Neutrophil (primary cell): ENCODE measurements at regions not wholly inside any gene's neighbourhood (a gene's known extent, or its start where the extent isn't known, plus 50 kb on each side); places are given as distances from the start of the nearest gene placed in this dataset.
"Not testable (repeated sequence)": the region's sequence is repeated elsewhere in the genome, so short reads cannot be mapped to it uniquely, and the experiment has no call there.

Experiments
- H3K27ac ChIP-seq: fragments of 200-600 bp; sonication (generic); 2 replicates; pipeline ENCODE4 v1.5.1; 2016; ENCODE audit warnings: mild to moderate bottlenecking, moderate library complexity
- H3K27me3 ChIP-seq: fragments of 200-600 bp; sonication (generic); 2 replicates; pipeline ENCODE4 v1.6.0; 2016; ENCODE audit warnings: mild to moderate bottlenecking
- H3K36me3 ChIP-seq: fragments of 200-600 bp; sonication (generic); 2 replicates; pipeline ENCODE4 v1.5.1; 2017
- H3K4me1 ChIP-seq, 2 experiments: fragments of 200-600 bp in 1 of 2; sonication (generic) in 1 of 2; 1 replicate in 1 of 2; 2 replicates in 1 of 2; pipeline versions ENCODE4 v1.5.1 to v1.6.1; 2013 to 2016; ENCODE audit warnings: low read depth in 1 of 2, low read length in 1 of 2, mild to moderate bottlenecking in 1 of 2, moderate library complexity in 1 of 2; ENCODE audit not compliant: control insufficient read depth in 1 of 2, insufficient read depth in 1 of 2
- H3K4me3 ChIP-seq, 2 experiments: fragments of 200-600 bp in 1 of 2; sonication (generic) in 1 of 2; 1 replicate in 1 of 2; 2 replicates in 1 of 2; pipeline ENCODE4 v1.5.1; 2013 to 2016; ENCODE audit warnings: low read depth in 1 of 2, low read length in 1 of 2, mild to moderate bottlenecking in 1 of 2, moderate library complexity in 1 of 2
- H3K9me3 ChIP-seq: fragments of 200-600 bp; sonication (generic); 2 replicates; pipeline ENCODE4 v1.5.1; 2016
- TF ChIP-seq, protein P1 (sequence below): fragments of 200-600 bp; sonication (generic); IDR thresholded peaks from 2 replicates; pipeline ENCODE4 v1.5.1; 2016; ENCODE audit warnings: antibody characterized with exemption

DNA sequence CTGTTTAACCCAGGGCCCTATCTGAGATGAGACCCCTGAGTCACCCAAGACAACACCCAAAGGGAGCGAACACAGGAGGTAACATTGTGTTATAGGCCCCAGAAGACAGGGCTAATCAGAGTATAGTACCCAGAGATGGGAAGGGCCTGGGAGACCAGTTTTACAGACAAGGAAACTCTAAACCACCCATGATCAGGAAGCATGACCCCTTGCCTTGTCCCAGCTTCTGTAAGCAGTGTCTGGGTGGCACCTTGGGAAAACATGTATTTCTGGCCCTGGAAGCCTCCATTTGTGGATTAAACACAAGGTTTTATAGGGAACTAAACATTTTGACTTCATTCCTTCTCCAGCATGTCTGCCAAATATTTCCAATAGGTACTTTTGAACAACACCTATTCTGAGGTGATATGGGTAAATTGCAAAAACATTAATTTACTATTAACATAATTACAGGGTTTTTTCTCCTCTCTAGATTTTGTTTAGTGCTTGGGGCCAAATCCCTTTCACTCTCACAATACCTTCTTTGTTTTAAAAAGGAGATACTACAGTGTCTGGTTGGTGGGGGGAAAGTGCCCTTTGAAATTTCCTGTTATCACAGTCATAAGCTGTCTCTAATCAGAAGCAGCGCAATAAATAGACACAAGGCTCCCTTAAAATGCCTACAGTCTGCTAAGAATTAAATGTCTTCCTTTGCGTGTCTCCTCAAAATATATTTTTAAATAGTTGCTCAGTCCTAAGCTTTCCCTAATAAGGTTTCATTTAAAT, 341.1 kb downstream of the BCL11A start:
- Histone ChIP-seq H3K4me3 (no peak overlapping the region), H3K27me3 (no peaks in the 10 kb centered on the region), H3K4me1 (peaks cover 6 to 9% of the 10 kb centered on the region in 2 experiments), H3K36me3 (no peaks in the 10 kb centered on the region), H3K9me3 (no peaks in the 10 kb centered on the region), H3K27ac (no peak overlapping the region)
- TF ChIP-seq, protein P1, sequence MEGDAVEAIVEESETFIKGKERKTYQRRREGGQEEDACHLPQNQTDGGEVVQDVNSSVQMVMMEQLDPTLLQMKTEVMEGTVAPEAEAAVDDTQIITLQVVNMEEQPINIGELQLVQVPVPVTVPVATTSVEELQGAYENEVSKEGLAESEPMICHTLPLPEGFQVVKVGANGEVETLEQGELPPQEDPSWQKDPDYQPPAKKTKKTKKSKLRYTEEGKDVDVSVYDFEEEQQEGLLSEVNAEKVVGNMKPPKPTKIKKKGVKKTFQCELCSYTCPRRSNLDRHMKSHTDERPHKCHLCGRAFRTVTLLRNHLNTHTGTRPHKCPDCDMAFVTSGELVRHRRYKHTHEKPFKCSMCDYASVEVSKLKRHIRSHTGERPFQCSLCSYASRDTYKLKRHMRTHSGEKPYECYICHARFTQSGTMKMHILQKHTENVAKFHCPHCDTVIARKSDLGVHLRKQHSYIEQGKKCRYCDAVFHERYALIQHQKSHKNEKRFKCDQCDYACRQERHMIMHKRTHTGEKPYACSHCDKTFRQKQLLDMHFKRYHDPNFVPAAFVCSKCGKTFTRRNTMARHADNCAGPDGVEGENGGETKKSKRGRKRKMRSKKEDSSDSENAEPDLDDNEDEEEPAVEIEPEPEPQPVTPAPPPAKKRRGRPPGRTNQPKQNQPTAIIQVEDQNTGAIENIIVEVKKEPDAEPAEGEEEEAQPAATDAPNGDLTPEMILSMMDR = no peak

DNA sequence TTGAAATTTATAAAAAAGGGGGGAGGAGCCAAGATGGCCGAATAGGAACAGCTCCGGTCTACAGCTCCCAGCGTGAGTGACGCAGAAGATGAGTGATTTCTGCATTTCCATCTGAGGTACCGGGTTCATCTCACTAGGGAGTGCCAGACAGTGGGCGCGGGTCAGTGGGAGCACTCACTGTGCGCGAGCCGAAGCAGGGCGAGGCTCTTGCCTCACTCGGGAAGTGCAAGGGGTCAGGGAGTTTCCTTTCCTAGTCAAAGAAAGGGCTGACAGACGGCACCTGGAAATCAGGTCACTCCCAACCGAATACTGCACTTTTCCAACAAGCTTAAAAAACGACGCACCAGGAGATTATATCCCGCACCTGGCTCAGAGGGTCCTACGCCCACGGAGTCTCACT, 364.4 kb downstream of the BCL11A start:
- not testable (repeated sequence) for H3K36me3 ChIP-seq, H3K9me3 ChIP-seq, H3K4me3 ChIP-seq, H3K4me1 ChIP-seq, H3K27me3 ChIP-seq, H3K27ac ChIP-seq

DNA sequence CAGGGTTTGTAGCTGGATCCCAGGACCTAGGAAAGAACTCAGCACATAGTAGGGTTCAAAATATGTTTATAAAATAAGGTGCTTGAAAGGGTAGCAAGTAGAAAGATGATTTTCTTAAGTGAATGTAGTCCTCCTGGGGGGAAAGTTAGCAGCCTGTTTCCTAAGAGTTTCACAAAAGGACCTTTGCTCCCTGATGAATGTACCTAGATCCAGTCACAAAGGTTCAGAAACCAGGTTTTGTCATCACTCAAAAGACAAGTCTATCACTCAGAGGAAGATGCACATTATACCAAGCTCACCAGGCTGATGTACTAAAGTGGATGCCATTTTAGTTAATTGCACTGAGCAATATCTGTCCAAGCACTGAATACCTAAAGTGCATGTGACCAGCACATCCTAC, 378.2 kb downstream of the BCL11A start:
- TF ChIP-seq, protein P1 = no peak

DNA sequence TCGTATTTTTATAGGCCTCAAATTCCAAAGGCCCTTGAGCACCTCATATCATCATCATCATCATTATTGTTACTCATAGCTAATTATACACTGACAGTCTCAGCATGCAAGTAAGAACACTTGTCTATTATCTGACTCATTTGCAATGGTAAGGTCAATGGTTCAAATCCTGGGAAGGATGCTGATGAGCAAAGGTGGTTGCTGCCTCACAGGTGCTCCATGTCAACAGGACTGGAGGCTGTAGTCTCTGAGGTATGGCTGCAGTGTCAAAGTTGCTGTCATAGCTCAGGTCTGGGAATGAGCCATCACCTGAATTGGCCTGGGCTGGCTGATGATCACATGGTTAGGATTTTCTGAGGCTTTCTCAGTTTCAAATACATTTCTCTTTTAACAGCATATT, 379.3 kb downstream of the BCL11A start:
- Histone ChIP-seq H3K4me1 (no peaks in the 10 kb centered on the region), H3K27ac (no peak overlapping the region), H3K27me3 (no peaks in the 10 kb centered on the region), H3K36me3 (no peaks in the 10 kb centered on the region), H3K4me3 (no peak overlapping the region), H3K9me3 (no peaks in the 10 kb centered on the region)
- TF ChIP-seq, protein P1 = no peak

More for the DNA sequence above, 378.2 kb downstream of the BCL11A start:
- Histone ChIP-seq H3K4me3 (no peak overlapping the region), H3K27me3 (no peaks in the 10 kb centered on the region), H3K36me3 (no peaks in the 10 kb centered on the region), H3K9me3 (no peaks in the 10 kb centered on the region), H3K4me1 (no peaks in the 10 kb centered on the region), H3K27ac (no peak overlapping the region)

DNA sequence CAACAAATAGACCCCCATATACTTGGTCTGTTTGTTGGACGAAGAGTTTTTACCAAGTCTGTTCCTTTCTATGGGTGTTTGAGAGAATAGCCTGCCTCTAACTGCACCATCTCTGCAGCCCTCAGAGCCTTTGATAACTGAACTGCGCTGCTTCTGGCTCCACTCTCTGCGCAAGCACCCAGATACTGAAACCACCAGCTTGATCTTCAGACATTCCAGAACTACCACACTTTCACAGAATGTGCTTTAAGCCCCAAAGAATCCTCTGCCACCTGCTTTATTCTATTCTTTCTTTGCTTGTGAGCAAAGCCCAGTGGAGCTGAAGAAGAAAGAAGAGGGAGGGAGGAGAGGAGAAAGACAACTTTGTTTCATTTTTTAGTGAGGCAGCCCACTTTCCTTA, 380.7 kb downstream of the BCL11A start:
- H3K4me1 ChIP-seq = no peaks in the 10 kb centered on the region
- H3K4me3 ChIP-seq = no peak overlapping the region
- H3K27me3 ChIP-seq = no peaks in the 10 kb centered on the region
- H3K36me3 ChIP-seq = no peaks in the 10 kb centered on the region
- no peak overlapping the region for H3K27ac ChIP-seq
- TF ChIP-seq, protein P1 = no peak
- H3K9me3 ChIP-seq = no peaks in the 10 kb centered on the region

DNA sequence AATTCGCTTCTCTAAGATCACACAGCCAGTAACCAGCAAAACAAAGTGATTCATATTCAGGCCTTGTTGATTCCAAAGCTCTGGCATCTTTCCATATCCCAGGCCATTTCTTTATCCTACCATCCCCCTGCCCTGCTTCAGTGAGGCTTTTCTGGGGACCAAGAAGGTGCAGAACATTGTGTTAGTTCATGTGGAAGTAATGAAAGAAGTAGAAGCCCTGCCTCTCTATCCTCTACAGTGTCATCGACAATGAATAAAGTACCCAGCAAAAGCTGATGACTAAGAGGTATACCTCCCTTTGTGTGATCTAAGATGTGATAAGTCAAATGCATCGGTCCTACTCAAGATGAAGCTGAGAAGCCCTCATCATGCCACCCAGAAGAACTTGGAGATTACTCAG, 383.2 kb downstream of the BCL11A start:
- H3K4me3 ChIP-seq = no peak overlapping the region
- TF ChIP-seq, protein P1 = no peak
- H3K27me3 ChIP-seq = no peaks in the 10 kb centered on the region
- H3K27ac ChIP-seq = no peak overlapping the region
- no peaks in the 10 kb centered on the region for H3K4me1 ChIP-seq
- H3K9me3 ChIP-seq = no peaks in the 10 kb centered on the region
- no peaks in the 10 kb centered on the region for H3K36me3 ChIP-seq
